SJCRH30 (cell line): ENCODE measurements at regions not wholly inside any gene's neighbourhood (a gene's known extent, or its start where the extent isn't known, plus 50 kb on each side); places are given as distances from the start of the nearest gene placed in this dataset.

Experiments used
- DNase-seq, 2 experiments: peaks; one replicate each; pipeline ENCODE4 v3.0.0-alpha.2; 2015 to 2020
- H3K27ac ChIP-seq: fragments of 250-450 bp; sonication (Bioruptor Pico); 2 replicates; pipeline ENCODE4 v1.5.1; 2020; ENCODE audit warnings: mild to moderate bottlenecking, moderate library complexity
- H3K27me3 ChIP-seq: fragments of 250-450 bp; sonication (Bioruptor Pico); 2 replicates; pipeline ENCODE4 v1.5.1; 2020; ENCODE audit warnings: mild to moderate bottlenecking, moderate library complexity
- H3K36me3 ChIP-seq: fragments of 250-450 bp; sonication (Bioruptor Pico); 2 replicates; pipeline ENCODE4 v1.5.1; 2020; ENCODE audit warnings: mild to moderate bottlenecking, moderate library complexity
- H3K4me1 ChIP-seq: fragments of 250-450 bp; sonication (Bioruptor Pico); 2 replicates; pipeline ENCODE4 v1.5.1; 2020; ENCODE audit warnings: mild to moderate bottlenecking, moderate library complexity
- H3K4me3 ChIP-seq: fragments of 250-450 bp; sonication (Bioruptor Pico); 2 replicates; pipeline ENCODE4 v1.5.1; 2020; ENCODE audit warnings: mild to moderate bottlenecking, moderate library complexity
- H3K9me3 ChIP-seq: fragments of 250-450 bp; sonication (Bioruptor Pico); replicated peaks from 2 replicates; pipeline ENCODE4 v1.5.1; 2020; ENCODE audit warnings: mild to moderate bottlenecking, moderate library complexity

GRCh38 chr7:136046548-136046947, 69.4 kb upstream of the MTPN start:
- H3K4me3 ChIP-seq: no peak overlapping the region
- DNase-seq: no peak
- no peaks in the 10 kb centered on the region for H3K4me1 ChIP-seq
- no peaks in the 10 kb centered on the region for H3K27me3 ChIP-seq
- no peaks in the 10 kb centered on the region for H3K36me3 ChIP-seq
- no peak overlapping the region for H3K27ac ChIP-seq
- H3K9me3 ChIP-seq: no peaks in the 10 kb centered on the region; the same call in 1 of the 2 replicates

- Histone ChIP-seq H3K4me3 (no peak overlapping the region), H3K4me1 (no peaks in the 10 kb centered on the region), H3K36me3 (no peaks in the 10 kb centered on the region), H3K27ac (no peak overlapping the region), H3K27me3 (no peaks in the 10 kb centered on the region), H3K9me3 (no peaks in the 10 kb centered on the region; the same call in 1 of the 2 replicates)
- no peak for DNase-seq
Observed at GRCh38 chr7:136045992-136046391, 68.8 kb upstream of the MTPN start.

- Histone ChIP-seq H3K27ac (no peak overlapping the region), H3K36me3 (no peaks in the 10 kb centered on the region), H3K27me3 (no peaks in the 10 kb centered on the region), H3K4me1 (no peaks in the 10 kb centered on the region), H3K9me3 (no peaks in the 10 kb centered on the region; the same call in 1 of the 2 replicates), H3K4me3 (no peak overlapping the region)
- DNase-seq: no peak
Observed at GRCh38 chr7:136045181-136045580, 68.0 kb upstream of the MTPN start.

- Histone ChIP-seq H3K27ac (no peak overlapping the region), H3K9me3 (no peaks in the 10 kb centered on the region; the same call in 1 of the 2 replicates), H3K4me1 (no peaks in the 10 kb centered on the region), H3K4me3 (no peak overlapping the region), H3K27me3 (no peaks in the 10 kb centered on the region), H3K36me3 (no peaks in the 10 kb centered on the region)
- no peak for DNase-seq
Observed at GRCh38 chr7:136039577-136040345, 62.6 kb upstream of the MTPN start.

- Histone ChIP-seq H3K36me3 (no peaks in the 10 kb centered on the region), H3K9me3 (no peaks in the 10 kb centered on the region), H3K4me1 (no peaks in the 10 kb centered on the region), H3K27ac (no peak overlapping the region), H3K4me3 (no peak overlapping the region), H3K27me3 (no peaks in the 10 kb centered on the region)
- DNase-seq: no peak
Observed at GRCh38 chr7:136036336-136036735, 59.2 kb upstream of the MTPN start.

DNA sequence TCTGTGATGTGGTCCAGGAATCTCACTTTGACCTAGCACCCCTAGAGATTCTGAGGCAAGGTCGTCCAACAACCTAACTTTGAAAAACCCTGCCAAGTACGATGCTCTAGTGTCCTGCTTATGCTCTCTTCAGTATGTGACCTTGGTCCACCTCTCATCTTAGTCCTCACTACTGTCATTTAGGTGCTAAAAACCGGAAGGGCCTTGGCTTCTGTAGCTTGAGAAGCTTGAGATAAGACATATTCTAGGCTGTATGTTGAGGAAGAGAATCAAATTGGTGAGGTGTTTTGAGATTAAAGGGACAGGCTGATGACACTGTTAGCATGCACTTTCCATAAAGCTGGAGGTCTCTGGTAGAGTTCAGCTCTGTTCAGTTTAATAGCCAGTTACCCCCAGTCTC, 57.0 kb upstream of the MTPN start:
- no peak for DNase-seq
- Histone ChIP-seq H3K4me1 (no peaks in the 10 kb centered on the region), H3K36me3 (no peaks in the 10 kb centered on the region), H3K4me3 (no peak overlapping the region), H3K9me3 (no peaks in the 10 kb centered on the region), H3K27me3 (no peaks in the 10 kb centered on the region), H3K27ac (no peak overlapping the region)

- H3K36me3 ChIP-seq: no peaks in the 10 kb centered on the region
- H3K27ac ChIP-seq: no peak overlapping the region
- H3K9me3 ChIP-seq: no peaks in the 10 kb centered on the region
- no peak overlapping the region for H3K4me3 ChIP-seq
- DNase-seq: no peak
- H3K4me1 ChIP-seq: no peaks in the 10 kb centered on the region
- H3K27me3 ChIP-seq: no peaks in the 10 kb centered on the region
Observed at GRCh38 chr7:136033413-136034031, 56.4 kb upstream of the MTPN start.

DNA sequence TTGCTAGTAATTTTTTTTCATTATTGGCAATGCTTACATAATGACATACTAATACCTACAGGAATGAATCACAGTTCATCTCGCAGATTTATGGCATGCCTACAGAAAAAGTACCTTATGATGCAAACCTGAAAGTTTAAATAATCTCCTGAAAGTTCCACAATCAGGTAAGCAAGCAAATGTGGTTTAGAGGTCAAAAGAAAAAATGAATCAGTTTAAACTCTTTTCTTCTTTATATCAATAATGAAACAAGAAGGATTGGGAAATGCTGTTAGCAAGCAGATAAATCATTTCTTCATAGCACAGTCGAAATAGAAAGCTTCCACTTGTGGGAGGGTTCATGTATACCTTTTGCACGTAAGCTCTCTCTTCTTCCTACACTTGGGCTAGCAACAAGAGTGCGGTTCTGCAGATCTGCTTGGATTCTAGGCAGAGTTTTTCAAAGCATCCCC, 53.7 kb upstream of the MTPN start:
- no peaks in the 10 kb centered on the region for H3K4me1 ChIP-seq
- no peak overlapping the region for H3K4me3 ChIP-seq
- DNase-seq: no peak
- no peak overlapping the region for H3K27ac ChIP-seq
- no peaks in the 10 kb centered on the region for H3K9me3 ChIP-seq
- no peaks in the 10 kb centered on the region for H3K27me3 ChIP-seq
- no peaks in the 10 kb centered on the region for H3K36me3 ChIP-seq

DNA sequence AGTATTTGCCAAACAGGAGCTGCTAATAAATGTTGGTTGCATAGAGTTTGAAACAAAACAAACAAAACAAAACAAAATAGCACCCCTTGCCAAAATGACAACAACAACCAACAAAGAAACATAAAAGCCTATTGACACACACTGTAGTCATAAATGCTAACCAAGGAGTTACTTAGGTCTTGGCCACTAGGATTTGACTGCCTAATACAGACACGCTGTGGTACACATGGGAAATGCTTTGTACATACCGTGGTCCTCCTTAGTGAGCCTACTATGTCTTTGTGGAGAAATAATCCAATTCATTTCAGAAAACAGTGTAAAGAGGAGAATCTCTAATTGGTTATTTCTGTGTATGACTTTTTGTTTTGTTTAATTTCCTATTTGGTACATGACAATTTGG, 53.2 kb upstream of the MTPN start:
- no peaks in the 10 kb centered on the region for H3K27me3 ChIP-seq
- no peaks in the 10 kb centered on the region for H3K4me1 ChIP-seq
- H3K9me3 ChIP-seq: no peaks in the 10 kb centered on the region
- no peaks in the 10 kb centered on the region for H3K36me3 ChIP-seq
- H3K4me3 ChIP-seq: no peak overlapping the region
- no peak for DNase-seq
- no peak overlapping the region for H3K27ac ChIP-seq

DNA sequence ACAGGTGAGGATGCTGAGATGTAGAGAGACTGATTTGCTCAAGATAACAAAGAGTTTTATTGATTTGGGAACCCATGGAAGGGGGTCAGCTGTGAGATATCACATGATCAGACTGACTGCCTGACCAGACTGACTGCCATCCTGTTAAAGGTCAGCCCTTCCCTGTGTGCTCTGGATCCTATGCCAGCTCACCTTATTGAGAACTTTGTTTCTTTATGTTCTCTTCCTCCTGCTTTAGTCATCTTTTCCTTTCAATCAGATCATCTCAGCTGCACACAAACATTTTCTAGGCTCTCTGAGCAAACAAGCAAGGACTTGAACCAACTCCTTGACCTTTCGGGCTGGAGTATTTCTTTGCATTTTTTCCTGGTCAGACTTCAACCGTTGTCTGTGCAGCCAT, 50.0 kb upstream of the MTPN start:
- DNase-seq: no peak
- Histone ChIP-seq H3K4me1 (no peaks in the 10 kb centered on the region), H3K4me3 (no peak overlapping the region)

More for the DNA sequence above, 50.0 kb upstream of the MTPN start:
- Histone ChIP-seq H3K27me3 (no peaks in the 10 kb centered on the region), H3K27ac (no peak overlapping the region), H3K36me3 (no peaks in the 10 kb centered on the region), H3K9me3 (no peaks in the 10 kb centered on the region)
